Parathyroid adenoma (tissue), 2 donors: ENCODE measurements at regions not wholly inside any gene's neighbourhood (a gene's known extent, or its start where the extent isn't known, plus 50 kb on each side); places are given as distances from the start of the nearest gene placed in this dataset.
A peak's percentile ranks its signal among the peaks of the same experiment; 100 is the strongest.

Experiments used
- H2AFZ ChIP-seq: fragments of 300-600 bp; sonication (generic); one replicate; pipeline ENCODE4 v1.7.0; 2017; ENCODE audit warnings: antibody characterized with exemption, mild to moderate bottlenecking
- H3K27ac ChIP-seq: fragments of 300-600 bp; sonication (generic); one replicate; pipeline ENCODE4 v1.7.0; 2017
- H3K27me3 ChIP-seq: fragments of 300-600 bp; sonication (generic); one replicate; pipeline ENCODE4 v1.7.0; 2017; ENCODE audit warnings: low read length; ENCODE audit not compliant: control insufficient read depth, insufficient read depth
- H3K36me3 ChIP-seq: fragments of 300-600 bp; sonication (generic); one replicate; pipeline ENCODE4 v1.7.0; 2017; ENCODE audit warnings: low read length; ENCODE audit not compliant: control insufficient read depth, insufficient read depth
- H3K4me1 ChIP-seq: fragments of 300-600 bp; sonication (generic); one replicate; pipeline ENCODE4 v1.7.0; 2017; ENCODE audit warnings: control low read depth
- H3K4me2 ChIP-seq: fragments of 300-600 bp; sonication (generic); one replicate; pipeline ENCODE4 v1.7.0; 2017; ENCODE audit warnings: low read length
- H3K4me3 ChIP-seq: fragments of 300-600 bp; sonication (generic); one replicate; pipeline ENCODE4 v1.7.0; 2017; ENCODE audit warnings: low read depth, low read length
- H3K79me2 ChIP-seq: fragments of 300-600 bp; sonication (generic); one replicate; pipeline ENCODE4 v1.7.0; 2017; ENCODE audit warnings: control low read depth
- H3K9ac ChIP-seq: fragments of 300-600 bp; sonication (generic); one replicate; pipeline ENCODE4 v1.7.0; 2017; ENCODE audit warnings: mild to moderate bottlenecking
- H3K9me3 ChIP-seq: fragments of 300-600 bp; sonication (generic); one replicate; pipeline ENCODE4 v1.7.0; 2017; ENCODE audit warnings: low read length; ENCODE audit not compliant: control insufficient read depth
- TF ChIP-seq, protein P1 (sequence below): fragments of 300-600 bp; sonication (generic); IDR thresholded peaks from one replicate; pipeline ENCODE4 v1.7.0; 2017; ENCODE audit warnings: antibody characterized with exemption, mild to moderate bottlenecking
- donor health status: primary hyperparathyroidism.

DNA sequence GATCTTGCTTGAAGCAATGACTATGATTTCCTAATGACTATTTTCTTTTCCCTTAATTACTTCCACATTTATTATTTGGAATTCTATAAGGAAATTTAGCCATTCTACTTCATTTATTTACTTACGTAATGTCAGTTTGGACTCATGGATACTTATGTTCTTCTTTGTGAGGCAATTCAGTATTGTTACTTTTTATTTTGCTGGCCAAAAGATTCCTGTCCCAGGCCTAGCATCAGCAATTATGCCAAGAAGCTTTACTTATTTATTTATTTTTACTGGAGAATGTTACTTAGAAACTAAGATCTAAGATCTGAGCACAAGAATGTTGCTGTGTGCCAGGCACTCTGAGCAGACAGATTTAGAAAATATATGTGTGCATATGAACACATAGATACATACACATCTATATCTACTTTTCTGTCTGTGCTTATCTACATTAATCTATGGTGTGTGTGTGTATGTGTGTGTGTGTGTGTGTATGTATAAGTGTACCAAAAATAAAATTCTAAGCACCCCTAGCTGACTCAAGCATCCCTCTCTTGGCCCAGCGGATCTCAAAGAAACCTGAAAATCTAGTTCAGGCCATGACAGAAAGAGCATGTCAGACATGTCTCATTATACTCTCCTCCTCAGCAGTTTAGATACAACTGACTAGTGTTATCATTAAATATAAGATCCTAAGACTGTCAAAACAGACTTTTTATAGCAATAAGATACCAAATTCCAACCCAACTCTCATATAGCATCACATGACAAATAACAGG is 640.0 kb upstream of the GJE1 start:
- Histone ChIP-seq H3K36me3 (no peaks in the 10 kb centered on the region), H3K9ac (no peak overlapping the region), H3K27me3 (no peaks in the 10 kb centered on the region), H3K4me1 (no peaks in the 10 kb centered on the region), H3K27ac (no peak overlapping the region), H2AFZ (no peak overlapping the region), H3K9me3 (no peaks in the 10 kb centered on the region), H3K4me2 (no peak overlapping the region), H3K79me2 (no peaks in the 10 kb centered on the region), H3K4me3 (no peak overlapping the region)
- TF ChIP-seq, protein P1, sequence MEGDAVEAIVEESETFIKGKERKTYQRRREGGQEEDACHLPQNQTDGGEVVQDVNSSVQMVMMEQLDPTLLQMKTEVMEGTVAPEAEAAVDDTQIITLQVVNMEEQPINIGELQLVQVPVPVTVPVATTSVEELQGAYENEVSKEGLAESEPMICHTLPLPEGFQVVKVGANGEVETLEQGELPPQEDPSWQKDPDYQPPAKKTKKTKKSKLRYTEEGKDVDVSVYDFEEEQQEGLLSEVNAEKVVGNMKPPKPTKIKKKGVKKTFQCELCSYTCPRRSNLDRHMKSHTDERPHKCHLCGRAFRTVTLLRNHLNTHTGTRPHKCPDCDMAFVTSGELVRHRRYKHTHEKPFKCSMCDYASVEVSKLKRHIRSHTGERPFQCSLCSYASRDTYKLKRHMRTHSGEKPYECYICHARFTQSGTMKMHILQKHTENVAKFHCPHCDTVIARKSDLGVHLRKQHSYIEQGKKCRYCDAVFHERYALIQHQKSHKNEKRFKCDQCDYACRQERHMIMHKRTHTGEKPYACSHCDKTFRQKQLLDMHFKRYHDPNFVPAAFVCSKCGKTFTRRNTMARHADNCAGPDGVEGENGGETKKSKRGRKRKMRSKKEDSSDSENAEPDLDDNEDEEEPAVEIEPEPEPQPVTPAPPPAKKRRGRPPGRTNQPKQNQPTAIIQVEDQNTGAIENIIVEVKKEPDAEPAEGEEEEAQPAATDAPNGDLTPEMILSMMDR, result no peak

DNA sequence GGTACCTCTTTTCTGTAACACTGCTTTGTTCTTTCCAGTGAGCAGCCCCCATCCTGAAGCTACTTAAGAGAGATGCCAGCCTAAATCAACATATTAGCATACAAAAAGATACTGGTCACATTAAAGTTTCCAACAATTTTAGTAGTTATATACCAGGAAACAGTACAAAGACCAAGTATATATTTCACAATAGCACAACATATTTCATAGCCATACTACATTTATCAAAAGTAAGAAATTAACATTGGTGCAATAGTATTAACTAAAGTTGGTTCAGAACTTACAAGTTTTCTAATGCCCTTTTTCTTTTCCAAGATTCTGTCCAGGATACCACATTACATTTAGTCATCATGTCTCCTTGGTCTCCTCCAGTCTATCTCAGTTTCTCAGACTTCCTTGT is 641.0 kb upstream of the GJE1 start:
- no peaks in the 10 kb centered on the region for H3K27me3 ChIP-seq
- no peaks in the 10 kb centered on the region for H3K9me3 ChIP-seq
- H3K79me2 ChIP-seq, result no peaks in the 10 kb centered on the region
- H3K36me3 ChIP-seq, result no peaks in the 10 kb centered on the region
- H3K4me2 ChIP-seq, result no peak overlapping the region
- TF ChIP-seq, protein P1, result no peak
- no peak overlapping the region for H3K27ac ChIP-seq
- H3K4me1 ChIP-seq, result no peaks in the 10 kb centered on the region
- no peak overlapping the region for H3K9ac ChIP-seq
- no peak overlapping the region for H2AFZ ChIP-seq
- H3K4me3 ChIP-seq, result no peak overlapping the region

DNA sequence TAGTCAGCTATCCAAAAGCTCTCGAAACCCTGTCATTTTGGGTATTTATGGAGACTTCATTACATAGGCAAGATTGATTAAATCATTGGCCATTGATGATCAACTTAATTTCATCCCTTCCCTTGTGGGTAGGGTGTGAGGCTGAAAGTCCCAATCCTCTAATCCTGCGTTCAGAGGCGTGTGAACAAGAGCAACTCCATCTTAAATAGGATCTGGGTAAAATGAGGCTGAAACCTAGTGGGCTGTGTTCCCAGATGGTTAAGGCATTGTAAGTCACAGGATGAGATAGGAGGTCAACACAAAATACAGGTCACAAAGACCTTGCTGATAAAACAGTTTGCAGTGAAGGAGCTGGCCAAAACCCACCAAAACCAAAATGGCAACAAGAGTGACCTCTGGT is 641.7 kb upstream of the GJE1 start:
- no peak overlapping the region for H3K27ac ChIP-seq
- no peaks in the 10 kb centered on the region for H3K36me3 ChIP-seq
- no peak overlapping the region for H3K9ac ChIP-seq
- H3K4me1 ChIP-seq, result no peaks in the 10 kb centered on the region
- no peak overlapping the region for H3K4me3 ChIP-seq
- H3K9me3 ChIP-seq, result no peaks in the 10 kb centered on the region
- TF ChIP-seq, protein P1, result no peak
- no peak overlapping the region for H3K4me2 ChIP-seq
- no peak overlapping the region for H2AFZ ChIP-seq
- H3K27me3 ChIP-seq, result no peaks in the 10 kb centered on the region
- H3K79me2 ChIP-seq, result no peaks in the 10 kb centered on the region

DNA sequence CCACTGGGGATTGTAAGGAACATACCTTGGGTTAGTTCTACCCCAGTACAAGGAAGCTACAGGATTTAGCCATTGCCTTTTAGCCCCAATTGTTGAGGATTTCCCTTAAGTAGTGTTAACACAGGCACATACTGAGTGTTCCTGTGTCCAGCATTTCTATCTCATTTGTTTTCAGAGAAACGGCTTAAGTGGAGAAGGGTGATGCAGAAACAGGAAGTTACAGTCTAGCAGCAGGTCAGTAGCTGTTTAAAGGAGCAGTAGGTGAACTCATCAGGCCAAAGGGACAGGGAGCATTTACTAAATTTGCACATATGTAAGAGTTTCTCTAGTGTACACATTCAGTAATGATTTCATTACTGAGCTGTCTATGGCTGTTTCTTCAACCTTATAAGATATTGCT is 644.2 kb upstream of the GJE1 start:
- Histone ChIP-seq H3K4me3 (no peak overlapping the region), H2AFZ (peak overlapping the region; percentile 19), H3K4me2 (no peak overlapping the region), H3K79me2 (no peaks in the 10 kb centered on the region), H3K9me3 (no peaks in the 10 kb centered on the region), H3K36me3 (no peaks in the 10 kb centered on the region), H3K4me1 (no peaks in the 10 kb centered on the region), H3K9ac (no peak overlapping the region), H3K27me3 (no peaks in the 10 kb centered on the region), H3K27ac (no peak overlapping the region)
- TF ChIP-seq, protein P1, result no peak

DNA sequence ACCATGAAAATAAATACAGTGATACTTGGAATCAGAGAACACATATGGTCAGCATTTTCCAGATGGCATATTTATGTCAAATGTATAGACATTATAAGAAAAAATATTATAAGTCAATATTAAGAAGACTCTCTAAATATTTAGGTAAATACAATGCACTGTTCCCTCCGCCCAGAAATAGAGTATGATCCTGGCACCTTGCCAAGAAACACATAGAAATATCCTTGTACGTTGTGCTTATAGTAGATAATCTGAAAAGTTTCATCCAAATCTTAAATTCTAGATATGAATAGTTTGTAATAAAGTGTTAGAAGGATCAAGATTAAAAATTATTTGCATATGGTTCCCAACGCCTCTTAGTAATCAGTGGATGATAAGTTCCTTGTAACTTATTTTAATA is 645.8 kb upstream of the GJE1 start:
- TF ChIP-seq, protein P1, result no peak
- no peaks in the 10 kb centered on the region for H3K4me1 ChIP-seq
- no peaks in the 10 kb centered on the region for H3K79me2 ChIP-seq
- no peak overlapping the region for H3K4me3 ChIP-seq
- H3K9ac ChIP-seq, result no peak overlapping the region
- no peaks in the 10 kb centered on the region for H3K36me3 ChIP-seq
- H3K27ac ChIP-seq, result no peak overlapping the region
- H3K4me2 ChIP-seq, result no peak overlapping the region
- no peak overlapping the region for H2AFZ ChIP-seq
- H3K9me3 ChIP-seq, result no peaks in the 10 kb centered on the region
- no peaks in the 10 kb centered on the region for H3K27me3 ChIP-seq
